Epithelial cell of proximal tubule (primary cell): ENCODE measurements at regions not wholly inside any gene's neighbourhood (a gene's known extent, or its start where the extent isn't known, plus 50 kb on each side); places are given as distances from the start of the nearest gene placed in this dataset.

Source experiments
- DNase-seq: peaks from one replicate; pipeline ENCODE4 v3.0.0-alpha.2; 2011; ENCODE audit warnings: low read depth
- H3K4me3 ChIP-seq: 2 replicates; pipeline ENCODE4 v1.5.1; 2011; ENCODE audit warnings: low read depth, mild to moderate bottlenecking, low read length
- CTCF ChIP-seq: conservative IDR thresholded peaks from 2 replicates; pipeline ENCODE4 v1.5.1; 2012; ENCODE audit warnings: low read depth, mild to moderate bottlenecking, low read length

GRCh38 chr18:56034949-56035348, 447.0 kb upstream of the TCF4 start:
- H3K4me3 ChIP-seq: no peak overlapping the region
- TF ChIP-seq CTCF: no peak
- no peak for DNase-seq

- no peak for TF ChIP-seq CTCF
- H3K4me3 ChIP-seq: no peak overlapping the region
- no peak for DNase-seq
Measured at GRCh38 chr18:56030060-56030459, 442.1 kb upstream of the TCF4 start.

- no peak for TF ChIP-seq CTCF
- H3K4me3 ChIP-seq: no peak overlapping the region
- no peak for DNase-seq
Measured at GRCh38 chr18:56028514-56028913, 440.5 kb upstream of the TCF4 start.

GRCh38 chr18:56026509-56026908, 438.5 kb upstream of the TCF4 start:
- no peak for DNase-seq
- no peak overlapping the region for H3K4me3 ChIP-seq
- no peak for TF ChIP-seq CTCF

DNA sequence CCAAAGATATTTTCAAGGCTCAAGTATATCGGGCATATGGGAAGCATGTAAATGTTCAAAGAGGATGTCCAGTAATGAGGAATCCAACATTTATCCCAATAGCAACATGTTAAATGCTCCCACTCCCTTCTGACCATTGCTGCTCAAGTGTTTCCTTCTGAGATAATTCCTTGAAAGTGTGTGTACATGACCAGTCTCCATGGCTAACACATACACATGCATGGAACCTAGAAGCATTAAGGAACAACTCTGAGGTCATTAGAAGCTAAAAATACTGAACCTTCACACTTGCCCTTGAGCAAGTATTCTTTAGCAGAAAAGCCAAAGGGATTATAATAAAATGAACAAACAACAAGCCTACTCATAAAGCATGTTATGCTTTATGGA, 433.8 kb upstream of the TCF4 start:
- TF ChIP-seq CTCF: no peak
- no peak overlapping the region for H3K4me3 ChIP-seq
- DNase-seq: no peak

DNA sequence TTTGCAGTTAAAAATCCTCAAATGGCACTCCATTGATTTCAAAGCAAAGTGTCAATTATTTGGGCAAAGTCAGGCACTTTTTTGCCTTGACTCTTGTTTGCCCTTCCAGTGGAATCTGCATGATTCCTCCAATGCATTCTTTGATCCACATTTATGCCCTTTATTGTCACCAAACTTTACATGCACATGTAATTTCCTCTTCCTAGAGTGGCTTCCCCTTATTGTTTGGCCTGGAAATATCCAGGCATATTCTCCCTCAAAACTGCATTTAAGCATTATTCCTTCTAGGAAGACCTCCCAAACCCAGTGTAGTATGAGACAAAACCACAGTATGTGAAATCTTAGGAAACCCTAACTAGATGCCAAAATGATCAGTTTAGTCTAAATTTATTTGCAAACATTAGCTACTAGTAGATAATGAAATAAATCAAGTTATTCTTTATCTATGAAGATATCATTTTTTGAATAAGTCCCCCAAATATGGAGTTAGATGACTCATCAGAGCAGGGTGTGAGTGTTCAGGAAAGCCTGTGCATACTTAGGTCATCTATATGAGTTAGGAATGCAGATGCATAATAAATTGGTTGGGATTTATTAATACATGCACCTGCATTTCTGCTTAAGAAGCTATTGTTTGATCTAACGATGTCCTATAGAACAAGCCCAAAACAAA, 433.3 kb upstream of the TCF4 start:
- no peak for TF ChIP-seq CTCF
- DNase-seq: no peak
- no peak overlapping the region for H3K4me3 ChIP-seq

- no peak for DNase-seq
- no peak for TF ChIP-seq CTCF
Measured at GRCh38 chr18:56019908-56020307, 431.9 kb upstream of the TCF4 start.

More at GRCh38 chr18:56019908-56020307, 431.9 kb upstream of the TCF4 start:
- no peak overlapping the region for H3K4me3 ChIP-seq
